Bronchial epithelial cell (primary cell): ENCODE measurements at regions not wholly inside any gene's neighbourhood (a gene's known extent, or its start where the extent isn't known, plus 50 kb on each side); places are given as distances from the start of the nearest gene placed in this dataset.

ENCODE experiments used
- DNase-seq: peaks from one replicate; pipeline ENCODE4 v3.0.0-alpha.2; 2010; ENCODE audit warnings: low read depth
- FAIRE-seq: peaks from 2 replicates; lab custom pipeline; 2011; peaks lifted over from hg19 to GRCh38; lab: Jason Lieb, UNC
- H3K27me3 ChIP-seq: 2 replicates; pipeline ENCODE4 v1.5.1; 2011; ENCODE audit warnings: low read length; ENCODE audit not compliant: control insufficient read depth, insufficient read depth
- H3K36me3 ChIP-seq: 2 replicates; pipeline ENCODE4 v1.5.1; 2011; ENCODE audit warnings: low read length; ENCODE audit not compliant: control insufficient read depth, insufficient read depth
- H3K4me3 ChIP-seq: 2 replicates; pipeline ENCODE4 v1.5.1; 2011; ENCODE audit warnings: mild to moderate bottlenecking, low read depth, low read length, control low read depth
- CTCF ChIP-seq: IDR thresholded peaks from 2 replicates; pipeline ENCODE4 v1.5.1; 2011; ENCODE audit warnings: mild to moderate bottlenecking, moderate library complexity, low read length, control low read depth, inconsistent platforms; ENCODE audit not compliant: insufficient read depth, severe bottlenecking

GRCh38 chr12:125372085-125372484, 306.9 kb downstream of the AACS start:
- Histone ChIP-seq H3K4me3 (no peak overlapping the region), H3K36me3 (no peaks in the 10 kb centered on the region), H3K27me3 (no peaks in the 10 kb centered on the region)
- TF ChIP-seq CTCF: no peak
- DNase-seq: no peak
- no peak for FAIRE-seq

- no peak for TF ChIP-seq CTCF
- no peaks in the 10 kb centered on the region for H3K27me3 ChIP-seq
- H3K4me3 ChIP-seq: no peak overlapping the region
- DNase-seq (no peak), FAIRE-seq (no peak)
- no peaks in the 10 kb centered on the region for H3K36me3 ChIP-seq
These were observed 308.1 kb downstream of the AACS start for GRCh38 chr12:125373375-125373774.

- no peaks in the 10 kb centered on the region for H3K27me3 ChIP-seq
- H3K36me3 ChIP-seq: no peaks in the 10 kb centered on the region
- H3K4me3 ChIP-seq: no peak overlapping the region
- TF ChIP-seq CTCF: no peak
- FAIRE-seq: no peak
- DNase-seq: no peak
These were observed 311.2 kb downstream of the AACS start for GRCh38 chr12:125376422-125376821.

- TF ChIP-seq CTCF: no peak
- FAIRE-seq (no peak), DNase-seq (no peak)
- no peaks in the 10 kb centered on the region for H3K27me3 ChIP-seq
- H3K4me3 ChIP-seq: no peak overlapping the region
- no peaks in the 10 kb centered on the region for H3K36me3 ChIP-seq
These were observed 311.9 kb downstream of the AACS start for GRCh38 chr12:125377093-125377492.

GRCh38 chr12:125381373-125381772, 316.1 kb downstream of the AACS start:
- no peaks in the 10 kb centered on the region for H3K36me3 ChIP-seq
- no peaks in the 10 kb centered on the region for H3K27me3 ChIP-seq
- TF ChIP-seq CTCF: no peak
- no peak overlapping the region for H3K4me3 ChIP-seq
- no peak for DNase-seq
- FAIRE-seq: no peak

- no peak overlapping the region for H3K4me3 ChIP-seq
- FAIRE-seq (no peak), DNase-seq (no peak)
- TF ChIP-seq CTCF: no peak
- H3K36me3 ChIP-seq: no peaks in the 10 kb centered on the region
- H3K27me3 ChIP-seq: no peaks in the 10 kb centered on the region
These were observed 317.7 kb downstream of the AACS start for GRCh38 chr12:125382926-125383325.
